DMS153 (cell line): ENCODE measurements at regions not wholly inside any gene's neighbourhood (a gene's known extent, or its start where the extent isn't known, plus 50 kb on each side); places are given as distances from the start of the nearest gene placed in this dataset.

Experiments
- DNase-seq: peaks from one replicate; lab custom pipeline; 2025; lab: John Stamatoyannopoulos, UW

GRCh38 chr12:116456330-116457082, 102.7 kb upstream of the MAP1LC3B2 start:
- DNase-seq: no peak

GRCh38 chr12:116458492-116458891, 100.7 kb upstream of the MAP1LC3B2 start:
- DNase-seq: no peak

GRCh38 chr12:116459011-116459875, 99.9 kb upstream of the MAP1LC3B2 start:
- no peak for DNase-seq

GRCh38 chr12:116459916-116460663, 99.1 kb upstream of the MAP1LC3B2 start:
- DNase-seq: peak; percentile 5

- no peak for DNase-seq
Observed at GRCh38 chr12:116461060-116461459, 98.1 kb upstream of the MAP1LC3B2 start.

- DNase-seq: no peak
Observed at GRCh38 chr12:116463366-116463765, 95.8 kb upstream of the MAP1LC3B2 start.

- DNase-seq: no peak
Observed at GRCh38 chr12:116465407-116465806, 93.8 kb upstream of the MAP1LC3B2 start.

- DNase-seq: no peak
Observed at GRCh38 chr12:116465856-116466255, 93.3 kb upstream of the MAP1LC3B2 start.

GRCh38 chr12:116466536-116466935, 92.6 kb upstream of the MAP1LC3B2 start:
- no peak for DNase-seq

- no peak for DNase-seq
Observed at GRCh38 chr12:116469344-116469743, 89.8 kb upstream of the MAP1LC3B2 start.

GRCh38 chr12:116471544-116471943, 87.6 kb upstream of the MAP1LC3B2 start:
- no peak for DNase-seq

GRCh38 chr12:116472193-116472592, 87.0 kb upstream of the MAP1LC3B2 start:
- DNase-seq: no peak

- DNase-seq: no peak
Observed at GRCh38 chr12:116473416-116473815, 85.8 kb upstream of the MAP1LC3B2 start.

GRCh38 chr12:116474331-116474730, 84.8 kb upstream of the MAP1LC3B2 start:
- DNase-seq: no peak

- no peak for DNase-seq
Observed at GRCh38 chr12:116474899-116475298, 84.3 kb upstream of the MAP1LC3B2 start.

GRCh38 chr12:116476227-116476822, 82.9 kb upstream of the MAP1LC3B2 start:
- DNase-seq: no peak

- DNase-seq: no peak
Observed at GRCh38 chr12:116478243-116478773, 80.9 kb upstream of the MAP1LC3B2 start.

- no peak for DNase-seq
Observed at GRCh38 chr12:116480210-116480810, 78.9 kb upstream of the MAP1LC3B2 start.

GRCh38 chr12:116481726-116482125, 77.5 kb upstream of the MAP1LC3B2 start:
- no peak for DNase-seq

- no peak for DNase-seq
Observed at GRCh38 chr12:116482179-116482578, 77.0 kb upstream of the MAP1LC3B2 start.

- DNase-seq: no peak
Observed at GRCh38 chr12:116482859-116483258, 76.3 kb upstream of the MAP1LC3B2 start.
